Activated CD8-positive, alpha-beta T cell treated with anti-CD3 and anti-CD28 coated beads for 36 hours (primary cell): ENCODE measurements at regions not wholly inside any gene's neighbourhood (a gene's known extent, or its start where the extent isn't known, plus 50 kb on each side); places are given as distances from the start of the nearest gene placed in this dataset.

ENCODE experiments used
- ATAC-seq: fragments of 200-7000 bp; cut with Tn5 transposase; one replicate; pipeline ENCODE4 v1.10.0; 2021; ENCODE audit warnings: mild to moderate bottlenecking, moderate library complexity
- CTCF ChIA-PET: fragments of 350-600 bp; sonication (Branson Sonifier 250); formaldehyde crosslinking; loops from one replicate; lab custom pipeline; 2021; ENCODE audit warnings: antibody characterized with exemption; lab: Charles Lee
- POLR2A ChIA-PET: fragments of 350-600 bp; sonication (Branson Sonifier 250); formaldehyde crosslinking; loops from one replicate; lab custom pipeline; 2021; ENCODE audit warnings: antibody characterized with exemption; lab: Charles Lee
- DNase-seq: peaks from one replicate; pipeline ENCODE4 v3.0.0-alpha.2; 2020
- H3K27ac Mint-ChIP-seq: one replicate; pipeline ENCODE4 v1.8.0; 2021; ENCODE audit warnings: mild to moderate bottlenecking, mixed read lengths
- H3K27me3 Mint-ChIP-seq: one replicate; pipeline ENCODE4 v1.8.0; 2021; ENCODE audit warnings: mixed read lengths
- H3K36me3 Mint-ChIP-seq: one replicate; pipeline ENCODE4 v1.8.0; 2021; ENCODE audit warnings: low read depth, mixed read lengths
- H3K4me1 Mint-ChIP-seq: one replicate; pipeline ENCODE4 v1.8.0; 2021; ENCODE audit warnings: low read depth, mixed read lengths
- H3K4me3 Mint-ChIP-seq: one replicate; pipeline ENCODE4 v1.8.0; 2021; ENCODE audit warnings: mild to moderate bottlenecking, moderate library complexity, mixed read lengths
- H3K9me3 Mint-ChIP-seq: one replicate; pipeline ENCODE4 v1.8.0; 2021; ENCODE audit warnings: mixed read lengths
- CTCF ChIP-seq: fragments of 200-600 bp; IDR thresholded peaks from one replicate; pipeline ENCODE4 v1.8.0; 2022; ENCODE audit warnings: antibody characterized with exemption, mild to moderate bottlenecking
- intact Hi-C: fragments of 100-400 bp; cut with micrococcal nuclease; formaldehyde crosslinking; loops from one replicate; pipeline ENCODE4 v1.10.0; 2022

- H3K9me3 Mint-ChIP-seq = peaks cover 10% of the 10 kb centered on the region
- ChIA-PET POLR2A (no interaction called here), CTCF (no interaction called here)
- ATAC-seq = no peak
- TF ChIP-seq CTCF = no peak
- no peaks in the 10 kb centered on the region for H3K27me3 Mint-ChIP-seq
- DNase-seq = no peak
- H3K27ac Mint-ChIP-seq = no peak overlapping the region
- H3K36me3 Mint-ChIP-seq = no peaks in the 10 kb centered on the region
- H3K4me3 Mint-ChIP-seq = no peak overlapping the region
- no peaks in the 10 kb centered on the region for H3K4me1 Mint-ChIP-seq
- intact Hi-C loops = no loop called here
Measured at GRCh38 chr2:78093436-78093835, 571.3 kb upstream of the LRRTM4 start.

GRCh38 chr2:78109272-78109671, 587.1 kb upstream of the LRRTM4 start:
- ChIA-PET CTCF (no interaction called here), POLR2A (no interaction called here)
- TF ChIP-seq CTCF = no peak
- no peaks in the 10 kb centered on the region for H3K27me3 Mint-ChIP-seq
- no peaks in the 10 kb centered on the region for H3K36me3 Mint-ChIP-seq
- no peak overlapping the region for H3K27ac Mint-ChIP-seq
- DNase-seq (no peak), ATAC-seq (no peak)
- intact Hi-C loops = no loop called here
- H3K4me3 Mint-ChIP-seq = no peak overlapping the region
- no peaks in the 10 kb centered on the region for H3K4me1 Mint-ChIP-seq
- peaks cover 10% of the 10 kb centered on the region for H3K9me3 Mint-ChIP-seq

GRCh38 chr2:78115291-78115690, 593.1 kb upstream of the LRRTM4 start:
- POLR2A ChIA-PET = no interaction called here
- Mint-ChIP-seq H3K9me3 (peaks cover 4% of the 10 kb centered on the region), H3K36me3 (no peaks in the 10 kb centered on the region), H3K27ac (no peak overlapping the region), H3K4me3 (no peak overlapping the region), H3K27me3 (no peaks in the 10 kb centered on the region), H3K4me1 (no peaks in the 10 kb centered on the region)
- TF ChIP-seq CTCF = no peak
- DNase-seq (no peak), ATAC-seq (no peak)
- CTCF ChIA-PET = no interaction called here
- intact Hi-C loops = no loop called here

GRCh38 chr2:78118037-78118436, 595.9 kb upstream of the LRRTM4 start:
- intact Hi-C loops = no loop called here

GRCh38 chr2:78120275-78120674, 598.1 kb upstream of the LRRTM4 start:
- no peaks in the 10 kb centered on the region for H3K36me3 Mint-ChIP-seq
- H3K4me1 Mint-ChIP-seq = no peaks in the 10 kb centered on the region
- H3K27ac Mint-ChIP-seq = no peak overlapping the region
- intact Hi-C loops = no loop called here
- CTCF ChIA-PET = no interaction called here
- no peak for DNase-seq
- POLR2A ChIA-PET = no interaction called here
- peaks cover 11% of the 10 kb centered on the region for H3K9me3 Mint-ChIP-seq
- no peaks in the 10 kb centered on the region for H3K27me3 Mint-ChIP-seq
- TF ChIP-seq CTCF = no peak
- no peak overlapping the region for H3K4me3 Mint-ChIP-seq
- ATAC-seq = no peak

More at GRCh38 chr2:78118037-78118436, 595.9 kb upstream of the LRRTM4 start:
- ChIA-PET POLR2A (no interaction called here), CTCF (no interaction called here)
- Mint-ChIP-seq H3K9me3 (peaks cover 9% of the 10 kb centered on the region), H3K36me3 (no peaks in the 10 kb centered on the region), H3K27ac (no peak overlapping the region), H3K27me3 (no peaks in the 10 kb centered on the region), H3K4me3 (no peak overlapping the region), H3K4me1 (no peaks in the 10 kb centered on the region)
- ATAC-seq (no peak), DNase-seq (no peak)
- TF ChIP-seq CTCF = no peak
